Suprapubic skin (tissue), 4 donors: ENCODE measurements at regions not wholly inside any gene's neighbourhood (a gene's known extent, or its start where the extent isn't known, plus 50 kb on each side); places are given as distances from the start of the nearest gene placed in this dataset.

Experiments
- DNase-seq, 2 donors: peaks; one replicate each; pipeline ENCODE4 v3.0.0-alpha.2; 2019; ENCODE audit warnings: low spot score in 2 of 2
- H3K27ac ChIP-seq: fragments of 200-600 bp; sonication (generic); one replicate; pipeline ENCODE4 v1.5.1; 2019
- H3K27me3 ChIP-seq: fragments of 200-600 bp; sonication (generic); one replicate; pipeline ENCODE4 v1.5.1; 2019
- H3K36me3 ChIP-seq: fragments of 200-600 bp; sonication (generic); one replicate; pipeline ENCODE4 v1.5.1; 2019
- H3K4me1 ChIP-seq: fragments of 200-600 bp; sonication (generic); one replicate; pipeline ENCODE4 v1.5.1; 2019
- H3K4me3 ChIP-seq: fragments of 200-600 bp; sonication (generic); one replicate; pipeline ENCODE4 v1.5.1; 2019; ENCODE audit warnings: mild to moderate bottlenecking
- H3K9me3 ChIP-seq: fragments of 200-600 bp; sonication (generic); one replicate; pipeline ENCODE4 v1.5.1; 2019
- EP300 ChIP-seq: sonication (generic); formaldehyde crosslinking; IDR thresholded peaks from one replicate; pipeline ENCODE4 v1.6.1; 2017; ENCODE audit warnings: antibody characterized with exemption
- POLR2A ChIP-seq, 2 donors: fragments of 450-650 bp; IDR thresholded peaks; one replicate each; pipeline ENCODE4 v1.6.1; 2017; ENCODE audit warnings: antibody characterized with exemption in 2 of 2, mild to moderate bottlenecking in 2 of 2, moderate library complexity in 2 of 2
- POLR2AphosphoS5 ChIP-seq, 3 donors: sonication (generic); formaldehyde crosslinking; IDR thresholded peaks; one replicate each; pipeline ENCODE4 v1.6.1; 2017; ENCODE audit warnings: antibody characterized with exemption in 3 of 3
- WGBS: methylation state at CpG from one replicate; pipeline ENCODE4 v1.1.5; 2018; 5-methylcytosine and 5-hydroxymethylcytosine counted together
- TF ChIP-seq, protein P1 (sequence below), 2 donors: fragments of 200-600 bp in 1 of 2; fragments of 450-650 bp in 1 of 2; sonication (generic) in 1 of 2; IDR thresholded peaks; one replicate each; pipeline ENCODE4 v1.5.1; 2016 to 2019; ENCODE audit warnings: antibody characterized with exemption in 2 of 2, mild to moderate bottlenecking in 1 of 2, moderate library complexity in 1 of 2

DNA sequence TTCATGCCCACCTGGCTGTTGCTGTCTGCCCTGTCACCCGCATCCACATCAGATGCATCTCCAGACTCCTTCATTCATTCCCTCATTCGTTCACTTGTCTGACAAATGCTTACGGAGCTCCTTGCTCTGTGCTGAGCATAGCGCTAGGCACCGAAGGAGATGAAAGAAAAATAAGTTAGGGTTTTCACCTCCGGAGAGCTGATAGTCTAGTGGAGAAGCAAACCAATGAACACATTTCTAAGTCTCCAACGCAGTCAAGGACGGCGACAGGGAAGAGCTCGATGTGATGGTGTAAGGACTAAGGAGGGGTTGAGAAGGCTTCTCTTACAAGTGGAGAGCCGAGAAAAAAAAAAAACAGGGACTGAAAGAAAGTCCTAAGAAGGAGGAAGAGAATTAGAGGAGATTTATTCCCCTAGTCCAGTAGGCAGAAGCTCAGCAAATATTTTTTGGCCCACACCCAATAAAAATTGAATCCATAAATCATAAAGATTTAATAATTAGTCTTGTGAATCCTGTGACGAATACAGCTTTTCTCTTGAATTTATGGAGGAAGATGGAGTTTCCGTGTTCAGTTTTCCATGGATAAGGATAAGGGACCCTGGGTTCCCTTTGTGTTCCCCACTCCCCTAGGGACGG, 127.2 kb upstream of the DLG1 start:
- H3K27ac ChIP-seq = no peak overlapping the region
- WGBS = 85% methylated on average over 14 of the region's 14 CpGs
- no peak overlapping the region for H3K4me3 ChIP-seq
- no peaks in the 10 kb centered on the region for H3K36me3 ChIP-seq
- TF ChIP-seq EP300 (no peak), POLR2AphosphoS5 (IDR thresholded peaks at IDR 0.05) (no peak), POLR2A (IDR thresholded peaks at IDR 0.05) (no peak)
- TF ChIP-seq, protein P1, sequence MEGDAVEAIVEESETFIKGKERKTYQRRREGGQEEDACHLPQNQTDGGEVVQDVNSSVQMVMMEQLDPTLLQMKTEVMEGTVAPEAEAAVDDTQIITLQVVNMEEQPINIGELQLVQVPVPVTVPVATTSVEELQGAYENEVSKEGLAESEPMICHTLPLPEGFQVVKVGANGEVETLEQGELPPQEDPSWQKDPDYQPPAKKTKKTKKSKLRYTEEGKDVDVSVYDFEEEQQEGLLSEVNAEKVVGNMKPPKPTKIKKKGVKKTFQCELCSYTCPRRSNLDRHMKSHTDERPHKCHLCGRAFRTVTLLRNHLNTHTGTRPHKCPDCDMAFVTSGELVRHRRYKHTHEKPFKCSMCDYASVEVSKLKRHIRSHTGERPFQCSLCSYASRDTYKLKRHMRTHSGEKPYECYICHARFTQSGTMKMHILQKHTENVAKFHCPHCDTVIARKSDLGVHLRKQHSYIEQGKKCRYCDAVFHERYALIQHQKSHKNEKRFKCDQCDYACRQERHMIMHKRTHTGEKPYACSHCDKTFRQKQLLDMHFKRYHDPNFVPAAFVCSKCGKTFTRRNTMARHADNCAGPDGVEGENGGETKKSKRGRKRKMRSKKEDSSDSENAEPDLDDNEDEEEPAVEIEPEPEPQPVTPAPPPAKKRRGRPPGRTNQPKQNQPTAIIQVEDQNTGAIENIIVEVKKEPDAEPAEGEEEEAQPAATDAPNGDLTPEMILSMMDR (IDR thresholded peaks at IDR 0.05) = no peak
- no peaks in the 10 kb centered on the region for H3K27me3 ChIP-seq
- no peaks in the 10 kb centered on the region for H3K9me3 ChIP-seq
- no peak for DNase-seq
- peaks cover 10% of the 10 kb centered on the region for H3K4me1 ChIP-seq

- H3K4me1 ChIP-seq = peaks cover 10% of the 10 kb centered on the region
- no peak for TF ChIP-seq POLR2A (IDR thresholded peaks at IDR 0.05)
- TF ChIP-seq, protein P1 (IDR thresholded peaks at IDR 0.05) = no peak
- no peak for TF ChIP-seq EP300
- TF ChIP-seq POLR2AphosphoS5 (IDR thresholded peaks at IDR 0.05) = no peak
- H3K9me3 ChIP-seq = no peaks in the 10 kb centered on the region
- H3K4me3 ChIP-seq = no peak overlapping the region
- no peak overlapping the region for H3K27ac ChIP-seq
- WGBS = 82% methylated on average over 14 of the region's 14 CpGs
- no peak for DNase-seq
- H3K27me3 ChIP-seq = no peaks in the 10 kb centered on the region
- no peaks in the 10 kb centered on the region for H3K36me3 ChIP-seq
These were observed 126.5 kb upstream of the DLG1 start for GRCh38 chr3:197424674-197425484.

- no peaks in the 10 kb centered on the region for H3K27me3 ChIP-seq
- no peak for DNase-seq
- H3K9me3 ChIP-seq = no peaks in the 10 kb centered on the region
- H3K27ac ChIP-seq = no peak overlapping the region
- peaks cover 10% of the 10 kb centered on the region for H3K4me1 ChIP-seq
- no peak overlapping the region for H3K4me3 ChIP-seq
- H3K36me3 ChIP-seq = no peaks in the 10 kb centered on the region
- TF ChIP-seq, protein P1 (IDR thresholded peaks at IDR 0.05) = no peak
- TF ChIP-seq EP300 = no peak
- no peak for TF ChIP-seq POLR2A (IDR thresholded peaks at IDR 0.05)
- no peak for TF ChIP-seq POLR2AphosphoS5 (IDR thresholded peaks at IDR 0.05)
- 80% methylated on average over 11 of the region's 11 CpGs for WGBS
These were observed 125.9 kb upstream of the DLG1 start for GRCh38 chr3:197424266-197424665.

- TF ChIP-seq EP300 (no peak), POLR2AphosphoS5 (IDR thresholded peaks at IDR 0.05) (no peak), POLR2A (IDR thresholded peaks at IDR 0.05) (no peak)
- TF ChIP-seq, protein P1 (IDR thresholded peaks at IDR 0.05) = no peak
- Histone ChIP-seq H3K36me3 (no peaks in the 10 kb centered on the region), H3K4me3 (no peak overlapping the region), H3K4me1 (peaks cover 4% of the 10 kb centered on the region), H3K9me3 (no peaks in the 10 kb centered on the region), H3K27me3 (no peaks in the 10 kb centered on the region), H3K27ac (no peak overlapping the region)
- WGBS = 78% methylated on average over 11 of the region's 11 CpGs
- DNase-seq = peak in 1 of 2 donors; percentile 65
These were observed 125.0 kb upstream of the DLG1 start for GRCh38 chr3:197423376-197423775.

DNA sequence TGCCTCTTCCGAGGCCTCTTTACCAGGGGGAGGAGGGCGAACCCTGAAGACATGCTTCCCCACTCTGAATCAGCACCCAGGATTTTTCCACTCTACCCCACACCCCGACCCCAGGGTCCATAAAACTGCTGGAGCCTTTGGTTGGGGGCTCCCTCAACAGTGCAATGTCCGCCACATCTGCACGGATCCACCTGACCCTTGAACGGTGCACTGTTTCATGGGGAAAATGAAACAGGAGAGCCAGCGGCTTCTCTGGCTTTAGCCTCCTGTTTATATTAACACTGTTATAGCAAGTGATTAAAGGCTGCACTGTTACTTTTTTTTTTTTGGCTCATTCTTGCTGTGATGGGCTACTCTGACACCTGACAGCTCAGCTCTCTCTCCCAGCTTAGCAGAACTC, 124.1 kb upstream of the DLG1 start:
- Histone ChIP-seq H3K9me3 (no peaks in the 10 kb centered on the region), H3K4me3 (no peak overlapping the region), H3K27ac (no peak overlapping the region), H3K27me3 (no peaks in the 10 kb centered on the region), H3K36me3 (no peaks in the 10 kb centered on the region), H3K4me1 (peaks cover 4% of the 10 kb centered on the region)
- 82% methylated on average over 7 of the region's 7 CpGs for WGBS
- no peak for TF ChIP-seq POLR2A (IDR thresholded peaks at IDR 0.05)
- no peak for TF ChIP-seq EP300
- no peak for TF ChIP-seq POLR2AphosphoS5 (IDR thresholded peaks at IDR 0.05)
- TF ChIP-seq, protein P1 (IDR thresholded peaks at IDR 0.05) = no peak
- DNase-seq = peak in 1 of 2 donors; percentile 23
